ENCODE measurements at regions not wholly inside any gene's neighbourhood (a gene's known extent, or its start where the extent isn't known, plus 50 kb on each side); places are given as distances from the start of the nearest gene placed in this dataset.

- DNase-seq = no peak
Measured at GRCh38 chr4:57446266-57446665, 336.1 kb upstream of the IGFBP7 start.

DNA sequence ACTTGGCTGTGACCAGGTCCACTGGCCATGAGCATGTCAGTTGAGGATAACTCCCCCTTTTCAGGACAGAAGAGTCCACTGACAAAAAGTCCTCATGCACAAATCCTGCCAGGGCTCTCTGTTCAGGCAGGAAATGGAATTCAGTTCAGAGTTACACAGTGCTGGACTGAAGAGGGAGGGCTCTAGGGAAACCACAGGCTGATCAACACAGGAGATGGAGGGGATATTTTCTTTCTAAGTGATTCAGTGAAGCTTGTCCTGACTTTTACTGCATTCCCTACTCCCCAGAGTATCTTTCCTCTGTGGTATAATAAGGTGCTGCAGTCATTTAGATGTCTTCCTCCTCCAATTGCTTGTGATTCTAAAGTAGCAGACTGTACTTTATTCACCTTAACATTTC, 335.5 kb upstream of the IGFBP7 start:
- DNase-seq = no peak

DNA sequence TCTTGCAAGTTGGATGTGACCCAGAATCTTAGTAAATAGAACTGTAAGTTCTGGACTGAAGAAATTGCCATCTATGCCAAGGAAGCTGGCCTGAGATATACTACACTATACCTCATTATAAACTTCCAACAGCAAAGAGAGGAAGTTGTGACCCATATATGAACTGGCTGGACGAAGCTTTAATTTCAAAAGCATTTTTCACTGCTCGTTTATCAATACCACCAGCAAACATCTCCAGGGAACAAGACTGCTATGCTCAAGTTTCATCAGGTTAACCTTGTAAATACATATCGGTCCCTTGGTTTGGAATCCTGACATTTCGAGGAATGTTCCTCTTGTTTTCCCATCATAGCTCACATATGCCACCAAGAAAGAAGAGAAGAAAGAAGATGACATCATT, 334.5 kb upstream of the IGFBP7 start:
- no peak for DNase-seq

DNA sequence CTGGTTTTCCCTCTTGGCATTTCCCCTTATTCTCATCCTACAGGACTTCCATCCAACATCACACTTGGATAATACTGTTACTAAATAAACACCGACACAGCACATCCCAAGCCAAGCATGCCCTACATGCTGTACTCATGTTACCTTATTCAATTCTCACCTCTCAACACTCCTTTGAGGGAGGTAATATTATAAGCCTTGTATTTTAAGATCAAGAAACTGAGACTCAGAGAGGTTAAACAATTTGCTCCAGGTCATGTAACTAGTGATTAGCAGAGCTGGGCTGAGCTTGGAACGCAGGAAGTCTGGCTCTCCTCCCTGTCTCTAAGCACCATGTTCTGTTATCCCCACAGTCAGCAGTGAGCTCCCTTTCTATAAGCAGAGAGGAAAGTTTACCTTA, 333.6 kb upstream of the IGFBP7 start:
- no peak for DNase-seq

DNA sequence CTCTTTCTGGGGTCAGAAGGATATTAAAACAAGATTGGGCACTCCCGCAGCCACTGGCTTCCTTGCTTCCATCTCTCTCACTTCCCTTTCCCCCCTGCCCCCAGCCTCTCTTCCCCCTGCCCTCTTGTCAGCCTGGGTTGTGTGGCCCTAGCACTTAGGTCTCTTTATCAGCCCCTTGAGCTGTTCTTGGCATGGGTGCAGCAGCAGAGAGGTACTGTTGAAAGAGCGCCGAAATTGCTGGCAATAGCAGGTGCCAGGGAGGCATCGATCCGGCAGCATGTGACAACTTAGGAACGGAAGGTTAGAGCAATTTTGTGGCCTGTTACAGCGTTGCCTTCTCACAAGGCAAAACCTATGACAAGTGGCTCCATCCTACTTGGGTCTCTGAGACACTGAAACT, 333.1 kb upstream of the IGFBP7 start:
- no peak for DNase-seq

DNA sequence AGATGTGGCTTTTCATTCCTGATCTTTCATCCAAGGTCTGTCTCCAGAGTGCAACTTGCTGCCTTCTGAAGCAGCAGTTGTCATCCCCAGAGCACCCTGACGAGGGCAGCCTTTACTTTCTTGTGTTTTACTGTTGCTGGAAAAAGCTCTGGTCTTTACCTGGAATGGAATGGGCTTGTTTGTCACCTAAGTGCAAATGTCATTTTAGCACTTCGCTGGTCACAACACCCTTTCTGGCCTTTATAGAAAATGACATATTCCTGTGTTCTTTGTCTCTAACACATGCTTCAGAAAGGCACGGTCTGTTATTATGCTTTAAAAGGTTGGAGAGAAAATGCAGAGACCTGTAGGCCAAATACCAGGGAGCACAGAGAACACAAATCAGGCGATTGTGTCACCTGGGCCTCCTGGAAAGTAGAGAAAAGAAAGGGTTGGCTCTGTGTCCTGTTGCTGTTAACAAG, 332.7 kb upstream of the IGFBP7 start:
- DNase-seq = peak in 1 of 2 donors; percentile 6

DNA sequence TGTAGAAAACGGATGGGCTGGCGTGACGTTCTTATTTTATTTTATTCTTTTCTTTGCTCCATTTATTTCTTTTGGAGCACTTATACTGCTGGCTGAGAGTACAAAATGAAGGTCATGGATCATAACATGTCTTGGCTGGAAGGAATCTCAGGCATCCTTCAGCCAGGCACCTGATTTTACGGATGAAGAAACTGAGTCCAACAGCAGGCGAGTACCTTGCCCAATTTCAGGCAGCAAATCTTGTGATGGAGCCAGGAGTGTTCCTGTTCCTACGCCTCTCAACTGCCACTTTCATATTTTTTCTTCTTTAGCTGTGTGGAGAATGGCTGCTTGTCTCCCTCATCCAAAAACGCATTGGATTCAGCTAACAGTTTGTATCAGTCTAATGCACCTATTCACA, 332.1 kb upstream of the IGFBP7 start:
- DNase-seq = no peak

DNA sequence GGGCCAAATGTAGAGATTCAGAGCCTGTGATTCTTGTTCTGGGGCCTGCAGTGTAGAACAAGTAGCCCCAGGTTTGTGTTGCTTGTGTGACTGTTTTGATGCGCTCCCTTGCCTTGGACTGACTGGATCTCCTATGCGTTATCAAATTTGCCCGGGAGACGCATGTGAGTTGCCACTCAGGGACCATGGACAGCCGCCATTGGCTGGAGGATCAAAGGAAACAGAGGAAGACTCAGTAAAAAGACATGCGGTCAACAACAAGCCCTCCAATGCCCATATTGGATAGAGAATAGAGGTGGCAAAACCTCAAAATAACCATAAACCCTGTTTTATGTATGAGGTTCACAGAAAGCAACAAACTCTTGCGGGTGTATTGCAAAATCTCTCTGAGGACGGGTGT, 327.5 kb upstream of the IGFBP7 start:
- DNase-seq = no peak

DNA sequence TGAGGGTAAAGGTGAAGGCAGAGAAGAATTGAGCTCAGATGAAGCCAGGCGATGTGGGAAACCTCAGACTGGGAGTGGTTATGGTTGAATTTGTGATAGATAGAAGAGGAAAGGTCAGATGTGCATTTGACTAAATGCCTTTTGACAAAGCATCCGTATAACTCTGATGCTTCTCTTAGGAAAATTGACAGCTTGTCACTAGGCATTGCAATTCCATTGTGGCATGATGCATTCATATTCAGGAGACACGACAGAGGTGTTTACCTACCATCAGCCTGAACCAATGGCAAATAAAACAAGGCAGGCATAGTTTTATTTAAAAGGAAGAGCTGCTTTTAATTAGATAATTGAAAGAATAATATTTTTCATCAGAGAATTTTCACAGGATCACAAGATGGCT, 325.1 kb upstream of the IGFBP7 start:
- no peak for DNase-seq

DNA sequence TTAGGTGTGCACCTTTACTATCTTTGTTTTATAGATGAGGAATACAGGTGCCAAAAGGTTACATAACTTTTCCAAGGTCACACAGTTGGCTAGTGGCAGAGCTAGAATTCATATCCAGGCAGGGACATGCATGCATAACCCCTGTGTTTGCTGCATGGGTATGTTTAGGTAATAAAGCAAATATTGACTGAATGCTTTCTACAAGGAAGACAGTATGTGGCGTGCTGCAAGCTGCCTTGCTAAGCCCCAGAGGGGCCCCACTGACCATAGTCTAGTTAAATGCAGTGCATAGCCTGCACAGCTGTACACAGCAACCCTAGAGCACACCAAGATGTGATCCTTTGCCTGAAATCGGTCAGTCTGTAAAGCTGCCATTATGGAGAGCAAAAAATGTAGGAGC, 320.5 kb upstream of the IGFBP7 start:
- no peak for DNase-seq

- peak; percentile 22 to 59 for DNase-seq
Measured at GRCh38 chr4:57426779-57427395, 316.7 kb upstream of the IGFBP7 start.

DNA sequence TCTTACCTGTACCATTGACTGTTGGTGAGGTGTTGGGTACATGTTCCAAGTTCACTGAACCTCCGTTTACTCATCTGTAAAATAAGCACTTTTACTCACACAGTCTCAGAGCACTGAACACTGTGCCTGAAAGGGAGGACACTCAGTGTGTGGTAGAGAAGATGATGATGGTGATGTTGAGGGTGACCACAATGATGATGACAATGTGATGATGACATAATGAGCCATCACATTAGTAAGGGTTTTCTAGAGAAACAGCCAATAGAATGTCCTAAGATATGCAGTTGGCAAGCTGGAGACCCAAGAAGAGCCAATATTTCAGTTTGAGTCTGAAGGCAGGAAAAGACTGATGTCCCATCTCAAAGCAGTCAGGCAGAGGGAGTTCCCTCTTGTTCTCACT, 315.4 kb upstream of the IGFBP7 start:
- no peak for DNase-seq

GRCh38 chr4:57424232-57424897, 314.2 kb upstream of the IGFBP7 start:
- DNase-seq = no peak

- DNase-seq = no peak
Measured at GRCh38 chr4:57418133-57418532, 307.9 kb upstream of the IGFBP7 start.

- no peak for DNase-seq
Measured at GRCh38 chr4:57412259-57413054, 302.3 kb upstream of the IGFBP7 start.

DNA sequence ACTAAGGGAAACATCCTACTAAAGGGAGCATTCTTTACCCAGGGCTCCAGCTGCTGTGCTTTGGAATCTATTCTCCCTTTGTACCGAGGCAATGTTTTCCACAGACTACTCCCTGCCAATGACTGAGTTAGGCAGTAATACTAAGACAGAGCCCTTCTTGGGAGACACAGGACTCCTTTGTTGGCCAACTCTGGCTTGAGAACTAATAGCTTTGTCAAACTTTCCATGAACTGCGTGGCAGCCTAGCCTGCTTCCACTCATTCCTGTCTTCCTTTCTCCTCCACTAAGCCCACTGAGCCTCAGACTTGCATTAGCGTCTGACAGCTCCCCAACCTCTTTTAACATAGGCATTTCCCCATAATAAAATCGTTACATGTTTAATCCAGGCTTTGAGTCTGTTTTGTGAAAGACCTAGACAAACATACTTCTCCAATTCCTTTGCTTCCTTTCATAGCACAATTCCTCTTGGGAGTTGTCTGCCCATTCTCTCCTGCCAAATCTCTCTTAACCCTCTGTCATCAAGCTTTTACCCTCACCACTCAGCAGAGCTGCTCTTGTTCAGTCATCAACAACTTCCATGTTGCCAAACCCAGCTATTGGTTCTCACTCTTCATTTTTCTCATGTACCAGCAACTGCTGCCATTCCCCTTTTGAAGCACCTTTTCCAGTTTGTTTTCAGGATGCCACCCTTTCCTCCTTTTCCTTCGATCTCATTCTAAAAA, 300.3 kb upstream of the IGFBP7 start:
- DNase-seq = no peak

GRCh38 chr4:57405359-57405758, 295.2 kb upstream of the IGFBP7 start:
- DNase-seq = no peak

- no peak for DNase-seq
Measured at GRCh38 chr4:57404483-57404882, 294.3 kb upstream of the IGFBP7 start.

GRCh38 chr4:57403591-57403990, 293.4 kb upstream of the IGFBP7 start:
- no peak for DNase-seq

- DNase-seq = no peak
Measured at GRCh38 chr4:57401586-57401985, 291.4 kb upstream of the IGFBP7 start.

DNA sequence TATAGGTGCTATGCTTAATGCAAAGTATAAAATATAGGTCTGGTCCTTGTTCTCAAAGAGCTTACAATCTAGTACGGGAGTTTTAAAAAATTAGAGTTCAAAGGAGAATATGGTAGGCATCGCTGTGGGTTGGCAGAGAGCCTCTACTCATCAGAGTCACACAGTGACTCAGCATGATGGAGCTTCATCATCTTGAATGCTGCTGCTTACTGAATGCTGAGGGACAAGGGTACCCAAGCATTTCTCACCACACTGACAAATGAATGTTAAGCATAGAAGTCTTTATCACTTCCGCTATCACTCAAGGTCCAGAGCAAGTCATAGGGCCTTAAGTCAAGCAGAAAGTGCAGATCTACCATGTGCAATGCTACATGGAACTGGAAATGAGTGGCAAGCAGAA, 268.6 kb upstream of the IGFBP7 start:
- no peak for DNase-seq

GRCh38 chr4:57374866-57375595, 264.8 kb upstream of the IGFBP7 start:
- no peak for DNase-seq

DNA sequence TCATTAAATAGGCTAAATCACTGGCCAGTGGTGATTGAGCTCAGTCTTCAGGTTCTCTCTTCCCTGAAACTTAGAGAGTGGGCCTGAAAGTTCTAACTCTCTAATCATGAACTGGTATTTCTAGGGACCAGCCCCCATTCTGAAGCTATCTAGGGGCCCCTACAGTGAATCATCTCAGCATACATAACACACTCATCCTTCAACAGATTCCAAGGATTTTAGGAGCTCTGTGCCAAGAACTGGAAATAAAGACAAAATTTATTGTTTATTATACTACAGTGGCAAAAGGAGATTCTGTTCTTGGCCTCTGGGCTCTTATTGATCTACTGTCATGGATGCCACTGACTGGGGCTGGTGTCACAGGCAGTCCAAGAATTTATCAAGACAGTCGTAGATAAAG, 263.8 kb upstream of the IGFBP7 start:
- DNase-seq = no peak
